Coronary artery (tissue), 2 donors: ENCODE measurements at regions not wholly inside any gene's neighbourhood (a gene's known extent, or its start where the extent isn't known, plus 50 kb on each side); places are given as distances from the start of the nearest gene placed in this dataset.
"Not testable (repeated sequence)": the region's sequence is repeated elsewhere in the genome, so short reads cannot be mapped to it uniquely, and the experiment has no call there.

Experiments
- DNase-seq: peaks from one replicate; pipeline ENCODE4 v3.0.0-alpha.2; 2017; ENCODE audit warnings: low spot score
- H3K27ac ChIP-seq, 2 donors: fragments of 200-600 bp; sonication (generic); one replicate each; pipeline ENCODE4 v1.5.1; 2016 to 2019
- H3K4me3 ChIP-seq: fragments of 200-600 bp; sonication (generic); 2 replicates; pipeline ENCODE4 v1.5.1; 2016; ENCODE audit warnings: mild to moderate bottlenecking, moderate library complexity
- TF ChIP-seq, protein P1 (sequence below): fragments of 200-600 bp; sonication (generic); IDR thresholded peaks from one replicate; pipeline ENCODE4 v1.5.1; 2019; ENCODE audit warnings: antibody characterized with exemption

DNA sequence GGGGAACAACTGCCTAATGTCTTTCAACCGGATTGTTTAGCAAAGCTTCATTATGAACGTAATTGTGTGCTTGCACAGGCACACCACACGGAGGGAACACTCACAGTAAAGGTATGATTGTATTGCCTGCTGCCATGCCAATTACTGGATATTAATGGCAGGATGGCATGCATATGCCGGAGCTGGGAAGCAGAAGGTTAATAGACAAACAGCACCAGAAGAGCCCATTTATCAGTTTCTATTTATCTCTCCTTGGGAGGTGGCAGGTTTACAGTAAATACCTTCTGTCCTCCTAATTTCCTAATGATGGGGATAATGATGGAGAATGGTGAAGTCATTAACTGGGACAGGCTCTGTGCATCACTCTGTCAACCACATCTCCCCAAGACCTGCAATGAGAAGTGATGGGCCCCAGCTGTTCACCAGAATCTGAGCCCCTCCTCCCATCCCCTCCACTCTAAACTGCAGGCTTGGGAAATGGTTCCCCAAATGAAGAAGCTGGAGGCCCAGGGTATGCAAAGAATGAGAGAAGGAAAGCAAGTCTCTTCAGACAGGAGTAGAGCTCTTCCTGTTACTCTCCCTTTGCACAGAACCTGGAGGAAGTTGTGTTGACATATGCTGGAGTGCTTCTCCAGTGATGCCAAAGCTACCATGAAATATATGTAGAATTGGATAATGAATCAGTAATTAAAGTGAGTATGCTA, 160.8 kb downstream of the NAA11 start:
- DNase-seq: no peak
- no peak overlapping the region for H3K4me3 ChIP-seq
- TF ChIP-seq, protein P1, sequence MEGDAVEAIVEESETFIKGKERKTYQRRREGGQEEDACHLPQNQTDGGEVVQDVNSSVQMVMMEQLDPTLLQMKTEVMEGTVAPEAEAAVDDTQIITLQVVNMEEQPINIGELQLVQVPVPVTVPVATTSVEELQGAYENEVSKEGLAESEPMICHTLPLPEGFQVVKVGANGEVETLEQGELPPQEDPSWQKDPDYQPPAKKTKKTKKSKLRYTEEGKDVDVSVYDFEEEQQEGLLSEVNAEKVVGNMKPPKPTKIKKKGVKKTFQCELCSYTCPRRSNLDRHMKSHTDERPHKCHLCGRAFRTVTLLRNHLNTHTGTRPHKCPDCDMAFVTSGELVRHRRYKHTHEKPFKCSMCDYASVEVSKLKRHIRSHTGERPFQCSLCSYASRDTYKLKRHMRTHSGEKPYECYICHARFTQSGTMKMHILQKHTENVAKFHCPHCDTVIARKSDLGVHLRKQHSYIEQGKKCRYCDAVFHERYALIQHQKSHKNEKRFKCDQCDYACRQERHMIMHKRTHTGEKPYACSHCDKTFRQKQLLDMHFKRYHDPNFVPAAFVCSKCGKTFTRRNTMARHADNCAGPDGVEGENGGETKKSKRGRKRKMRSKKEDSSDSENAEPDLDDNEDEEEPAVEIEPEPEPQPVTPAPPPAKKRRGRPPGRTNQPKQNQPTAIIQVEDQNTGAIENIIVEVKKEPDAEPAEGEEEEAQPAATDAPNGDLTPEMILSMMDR: no peak

DNA sequence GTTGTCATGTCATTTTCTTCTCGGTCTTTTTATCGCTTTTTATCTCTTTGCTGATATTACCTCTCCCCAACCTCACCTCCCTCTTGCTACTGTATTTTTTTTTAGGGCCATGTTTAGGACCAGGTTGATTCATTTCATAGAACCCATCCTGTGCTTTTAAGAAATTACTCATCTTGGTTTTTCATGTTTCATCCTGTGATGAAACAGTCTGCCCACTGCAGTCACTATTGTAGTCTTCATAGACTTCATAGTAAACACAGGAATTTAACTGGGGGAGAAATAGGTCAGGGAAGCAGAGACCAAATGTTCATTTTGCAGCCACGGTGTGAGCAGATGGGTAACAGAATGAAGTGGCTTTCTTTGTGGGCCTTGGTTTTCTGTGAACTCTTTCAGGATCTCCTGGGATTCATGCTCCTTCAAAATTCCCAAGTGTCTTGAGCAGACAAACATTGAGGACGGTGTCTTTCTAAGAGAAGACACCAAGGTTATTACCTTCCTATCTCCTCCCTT, 161.8 kb downstream of the NAA11 start:
- TF ChIP-seq, protein P1: no peak
- H3K4me3 ChIP-seq: no peak overlapping the region
- no peak for DNase-seq
- no peak overlapping the region for H3K27ac ChIP-seq

More for the DNA sequence above, 160.8 kb downstream of the NAA11 start:
- H3K27ac ChIP-seq: no peak overlapping the region

DNA sequence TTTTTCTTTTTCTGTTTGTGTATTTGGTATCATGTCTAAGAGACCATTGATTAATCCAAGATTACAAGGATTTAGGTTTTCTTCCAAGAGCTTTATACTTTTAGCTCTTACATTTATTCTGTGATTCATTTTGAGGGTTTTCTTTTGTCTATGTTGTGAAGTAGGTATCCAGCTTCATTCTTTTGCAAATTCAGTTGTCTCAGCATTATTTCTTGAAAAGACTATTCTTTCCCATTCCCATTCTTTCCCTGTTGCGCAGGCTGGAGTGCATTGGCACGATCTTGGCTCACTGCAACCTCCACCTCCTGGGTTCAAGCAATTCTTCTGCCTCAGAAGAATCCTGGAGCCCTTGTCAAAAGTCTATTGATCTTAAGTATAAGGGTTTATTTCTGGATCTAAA, 164.9 kb downstream of the NAA11 start:
- TF ChIP-seq, protein P1: no peak
- H3K27ac ChIP-seq: no peak overlapping the region
- DNase-seq: no peak
- no peak overlapping the region for H3K4me3 ChIP-seq

DNA sequence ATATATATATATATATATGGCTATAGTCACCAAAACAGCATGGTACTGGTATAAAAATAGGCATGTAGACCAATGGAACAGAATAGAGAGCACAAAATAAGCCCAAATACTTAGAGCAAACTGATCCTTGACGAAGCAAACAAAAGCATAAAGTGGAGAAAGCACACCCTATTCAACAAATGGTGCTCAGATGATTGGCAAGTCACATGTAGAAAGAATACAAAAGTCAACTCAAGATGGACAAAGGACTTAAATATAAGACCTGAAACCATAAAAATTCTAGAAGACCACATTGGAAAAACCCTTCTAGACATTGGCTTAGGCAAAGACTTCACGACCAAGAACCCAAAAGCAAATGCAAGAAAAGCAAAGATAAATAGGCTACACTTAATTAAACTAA, 167.2 kb downstream of the NAA11 start:
- DNase-seq, H3K27ac ChIP-seq, H3K4me3 ChIP-seq: not testable (repeated sequence)

DNA sequence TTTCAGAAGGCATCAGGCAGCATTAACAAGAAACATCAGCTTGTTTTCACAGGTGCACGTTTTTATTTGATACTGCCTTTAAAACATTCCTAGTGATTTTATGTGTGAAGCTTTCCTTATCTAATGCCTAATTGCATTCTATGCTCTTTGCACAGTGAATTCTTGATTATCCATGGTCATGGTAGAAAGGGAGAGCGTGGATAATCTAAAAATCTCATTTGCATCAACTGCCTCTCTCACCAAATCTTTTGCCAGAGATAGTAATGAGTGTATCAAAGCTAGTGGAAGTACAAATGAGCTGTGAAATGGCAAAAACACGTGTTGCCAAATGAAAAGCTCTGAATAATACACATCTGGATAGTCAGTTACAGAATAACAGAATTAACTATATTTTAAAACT, 170.5 kb downstream of the NAA11 start:
- no peak overlapping the region for H3K4me3 ChIP-seq
- H3K27ac ChIP-seq: no peak overlapping the region
- no peak for DNase-seq
- TF ChIP-seq, protein P1: no peak

DNA sequence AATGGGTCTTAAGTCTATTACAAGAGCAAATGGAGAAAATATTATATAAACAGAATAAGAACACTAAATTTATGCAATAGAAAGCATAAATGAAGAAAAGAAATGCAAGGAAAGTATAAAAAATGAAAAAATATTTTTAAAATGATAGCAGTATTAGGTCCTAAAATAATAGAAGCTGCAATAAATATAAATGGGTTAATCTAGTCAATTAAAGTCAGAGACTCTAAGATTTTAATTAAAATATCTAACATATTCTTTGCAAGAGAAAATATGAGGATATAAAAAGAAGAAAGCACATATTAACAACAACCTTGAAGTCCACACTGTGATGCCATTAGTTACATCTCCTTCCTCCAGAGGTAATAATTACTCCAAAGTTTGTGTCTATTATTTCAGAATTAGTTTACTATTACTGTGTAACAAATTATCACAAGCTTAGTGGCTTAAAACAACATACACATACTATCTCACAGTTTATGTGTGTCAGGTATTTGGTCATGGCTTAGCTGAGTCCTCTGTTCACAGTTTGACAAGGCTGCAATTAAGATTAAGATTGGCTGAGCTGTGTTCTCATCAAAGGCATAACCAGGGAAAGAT, 174.9 kb downstream of the NAA11 start:
- TF ChIP-seq, protein P1: no peak
- H3K4me3 ChIP-seq: no peak overlapping the region

DNA sequence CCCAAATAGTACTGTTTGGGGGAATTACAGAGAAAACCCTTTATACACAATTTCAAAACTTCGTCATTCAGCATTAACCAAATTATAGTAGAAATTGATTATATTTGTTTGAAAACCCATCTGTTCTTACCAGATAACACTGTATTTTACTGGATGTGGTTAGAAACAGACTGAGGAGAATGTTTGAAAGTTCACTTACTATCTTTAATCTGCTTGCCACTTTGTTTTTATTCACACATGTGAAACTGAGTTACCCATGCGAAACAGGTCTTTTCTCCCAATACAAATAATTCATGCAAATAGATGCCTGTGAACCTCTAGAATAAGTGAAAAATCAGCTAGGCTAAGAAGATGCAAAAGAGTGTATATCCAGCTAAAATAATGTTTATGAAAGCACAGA, 177.5 kb downstream of the NAA11 start:
- Histone ChIP-seq H3K27ac (no peak overlapping the region), H3K4me3 (no peak overlapping the region)
- DNase-seq: no peak
- TF ChIP-seq, protein P1: no peak

More for the DNA sequence above, 174.9 kb downstream of the NAA11 start:
- no peak for DNase-seq
- no peak overlapping the region for H3K27ac ChIP-seq
